MM.1S (cell line): ENCODE measurements at regions not wholly inside any gene's neighbourhood (a gene's known extent, or its start where the extent isn't known, plus 50 kb on each side); places are given as distances from the start of the nearest gene placed in this dataset.

Experiments used
- CTCF ChIP-seq: fragments of 300-600 bp; sonication (generic); IDR thresholded peaks from 2 replicates; pipeline ENCODE4 v1.5.1; 2016; ENCODE audit warnings: antibody characterized with exemption, low read length, mixed read lengths
- EZH2phosphoT487 ChIP-seq: fragments of 300-600 bp; sonication (generic); IDR thresholded peaks from 2 replicates; pipeline ENCODE4 v1.6.1; 2018; ENCODE audit warnings: antibody characterized with exemption, low read length

- TF ChIP-seq CTCF (no peak), EZH2phosphoT487 (no peak)
These were observed 519.1 kb downstream of the SOX11 start for GRCh38 chr2:6211236-6211635.
